Upper lobe of left lung (tissue), 6 donors: ENCODE measurements at regions not wholly inside any gene's neighbourhood (a gene's known extent, or its start where the extent isn't known, plus 50 kb on each side); places are given as distances from the start of the nearest gene placed in this dataset.

Experiments used
- ATAC-seq, 2 donors: fragments of 200-7000 bp; cut with Tn5 transposase; one replicate each; pipeline ENCODE4 v1.9.1; 2022; ENCODE audit warnings: mild to moderate bottlenecking in 2 of 2, moderate library complexity in 2 of 2; ENCODE audit not compliant: low FRiP score in 2 of 2
- DNase-seq, 2 donors: peaks; one replicate each; pipeline ENCODE4 v3.0.0-alpha.2; 2019 to 2020
- H3K27ac ChIP-seq, 4 donors: fragments of 200-600 bp; sonication (generic); one replicate each; pipeline ENCODE4 v1.5.1; 2016 to 2019
- H3K27me3 ChIP-seq, 4 donors: fragments of 200-600 bp; sonication (generic); one replicate each; pipeline ENCODE4 v1.5.1; 2017 to 2019
- H3K36me3 ChIP-seq, 4 donors: fragments of 200-600 bp; sonication (generic); one replicate each; pipeline ENCODE4 v1.5.1; 2016 to 2019
- H3K4me1 ChIP-seq, 4 donors: fragments of 200-600 bp; sonication (generic); one replicate each; pipeline ENCODE4 v1.5.1; 2018 to 2019
- H3K4me3 ChIP-seq, 4 donors: fragments of 200-600 bp; sonication (generic); one replicate each; pipeline ENCODE4 v1.5.1; 2017 to 2019; ENCODE audit warnings: mild to moderate bottlenecking in 2 of 4, moderate library complexity in 1 of 4
- H3K9me3 ChIP-seq, 4 donors: fragments of 200-600 bp; sonication (generic); one replicate each; pipeline ENCODE4 v1.5.1; 2018 to 2019
- EP300 ChIP-seq, 4 donors: sonication (generic); formaldehyde crosslinking; IDR thresholded peaks; one replicate each; pipeline ENCODE4 v1.5.1; 2017; ENCODE audit warnings: antibody characterized with exemption in 4 of 4, control low read depth in 2 of 4
- POLR2A ChIP-seq, 4 donors: fragments of 450-650 bp; IDR thresholded peaks; one replicate each; pipeline ENCODE4 v1.5.1; 2016 to 2017; ENCODE audit warnings: antibody characterized with exemption in 4 of 4, mild to moderate bottlenecking in 2 of 4
- POLR2AphosphoS5 ChIP-seq, 2 donors: sonication (generic); formaldehyde crosslinking; IDR thresholded peaks; one replicate each; pipeline ENCODE4 v1.5.1; 2017; ENCODE audit warnings: antibody characterized with exemption in 2 of 2
- WGBS, 2 donors: methylation state at CpG; one replicate each; pipeline ENCODE4 v1.1.5; 2017 to 2018; 5-methylcytosine and 5-hydroxymethylcytosine counted together
- TF ChIP-seq, protein P1 (sequence below), 6 experiments: fragments of 450-650 bp in 4 of 6; fragments of 200-600 bp in 2 of 6; sonication (generic) in 2 of 6; IDR thresholded peaks; one replicate each; pipeline ENCODE4 v1.5.1; 2016 to 2019; ENCODE audit warnings: antibody characterized with exemption in 6 of 6
- donor health status: DM: no; HTN: no; CAD: no; lungs with moderate emphysema.
- donor health status: DM: no; HTN: yes; CAD: no; lungs with severe emphysema.

DNA sequence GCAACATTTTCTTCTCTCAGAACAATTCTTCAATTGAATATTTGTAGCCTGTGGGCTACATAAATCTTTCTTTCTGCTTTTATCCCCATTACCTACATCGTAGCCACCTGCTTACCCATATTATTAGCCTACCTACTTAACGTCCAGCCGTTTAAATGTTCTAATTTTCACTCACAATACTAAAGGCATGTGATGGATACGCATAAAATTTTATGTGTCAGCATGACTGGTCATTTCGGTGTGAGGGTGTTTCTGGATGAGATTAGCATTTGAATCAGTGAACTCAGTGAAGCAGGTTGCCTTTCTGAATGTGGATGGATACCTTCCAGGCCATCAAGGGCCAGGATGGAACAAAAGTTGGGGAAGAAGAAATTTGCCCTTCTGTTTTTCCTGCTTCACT, 1722.5 kb upstream of the ACO1 start:
- Histone ChIP-seq H3K27ac (no peak overlapping the region), H3K4me3 (no peak overlapping the region), H3K27me3 (no peaks in the 10 kb centered on the region), H3K9me3 (no peaks in the 10 kb centered on the region), H3K36me3 (no peaks in the 10 kb centered on the region), H3K4me1 (no peaks in the 10 kb centered on the region)
- TF ChIP-seq POLR2A (IDR thresholded peaks at IDR 0.05): no peak
- no peak for TF ChIP-seq POLR2AphosphoS5 (IDR thresholded peaks at IDR 0.05)
- TF ChIP-seq EP300 (IDR thresholded peaks at IDR 0.05): no peak
- TF ChIP-seq, protein P1, sequence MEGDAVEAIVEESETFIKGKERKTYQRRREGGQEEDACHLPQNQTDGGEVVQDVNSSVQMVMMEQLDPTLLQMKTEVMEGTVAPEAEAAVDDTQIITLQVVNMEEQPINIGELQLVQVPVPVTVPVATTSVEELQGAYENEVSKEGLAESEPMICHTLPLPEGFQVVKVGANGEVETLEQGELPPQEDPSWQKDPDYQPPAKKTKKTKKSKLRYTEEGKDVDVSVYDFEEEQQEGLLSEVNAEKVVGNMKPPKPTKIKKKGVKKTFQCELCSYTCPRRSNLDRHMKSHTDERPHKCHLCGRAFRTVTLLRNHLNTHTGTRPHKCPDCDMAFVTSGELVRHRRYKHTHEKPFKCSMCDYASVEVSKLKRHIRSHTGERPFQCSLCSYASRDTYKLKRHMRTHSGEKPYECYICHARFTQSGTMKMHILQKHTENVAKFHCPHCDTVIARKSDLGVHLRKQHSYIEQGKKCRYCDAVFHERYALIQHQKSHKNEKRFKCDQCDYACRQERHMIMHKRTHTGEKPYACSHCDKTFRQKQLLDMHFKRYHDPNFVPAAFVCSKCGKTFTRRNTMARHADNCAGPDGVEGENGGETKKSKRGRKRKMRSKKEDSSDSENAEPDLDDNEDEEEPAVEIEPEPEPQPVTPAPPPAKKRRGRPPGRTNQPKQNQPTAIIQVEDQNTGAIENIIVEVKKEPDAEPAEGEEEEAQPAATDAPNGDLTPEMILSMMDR (IDR thresholded peaks at IDR 0.05): no peak
- ATAC-seq: no peak
- WGBS, 2 donors: 69 to 74% methylated on average over 5 of the region's 5 CpGs
- no peak for DNase-seq

- DNase-seq (peak in 1 of 2 donors; percentile 27), ATAC-seq (no peak)
- Histone ChIP-seq H3K36me3 (no peaks in the 10 kb centered on the region), H3K4me3 (no peak overlapping the region), H3K4me1 (no peaks in the 10 kb centered on the region), H3K27ac (no peak overlapping the region), H3K27me3 (no peaks in the 10 kb centered on the region), H3K9me3 (no peaks in the 10 kb centered on the region)
- no peak for TF ChIP-seq POLR2AphosphoS5 (IDR thresholded peaks at IDR 0.05)
- no peak for TF ChIP-seq POLR2A (IDR thresholded peaks at IDR 0.05)
- TF ChIP-seq, protein P1 (IDR thresholded peaks at IDR 0.05): no peak
- no peak for TF ChIP-seq EP300 (IDR thresholded peaks at IDR 0.05)
- 87% methylated on average over 3 to 12 of the region's 13 CpGs for WGBS, 2 donors
These were observed 1713.5 kb upstream of the ACO1 start for GRCh38 chr9:30670805-30671562.

GRCh38 chr9:30673132-30673531, 1711.3 kb upstream of the ACO1 start:
- no peak for ATAC-seq
- DNase-seq: no peak
- Histone ChIP-seq H3K4me1 (no peaks in the 10 kb centered on the region), H3K4me3 (no peak overlapping the region), H3K36me3 (no peaks in the 10 kb centered on the region), H3K9me3 (no peaks in the 10 kb centered on the region), H3K27ac (no peak overlapping the region), H3K27me3 (no peaks in the 10 kb centered on the region)
- WGBS, 2 donors: 79 to 91% methylated on average over 1 of the region's 1 CpG
- TF ChIP-seq POLR2AphosphoS5 (IDR thresholded peaks at IDR 0.05): no peak
- TF ChIP-seq EP300 (IDR thresholded peaks at IDR 0.05): no peak
- no peak for TF ChIP-seq POLR2A (IDR thresholded peaks at IDR 0.05)
- TF ChIP-seq, protein P1 (IDR thresholded peaks at IDR 0.05): no peak

- no peaks in the 10 kb centered on the region for H3K36me3 ChIP-seq
- H3K27me3 ChIP-seq: no peaks in the 10 kb centered on the region
- H3K9me3 ChIP-seq: no peaks in the 10 kb centered on the region
- 59 to 62% methylated on average over 1 of the region's 1 CpG for WGBS, 2 donors
- TF ChIP-seq EP300 (IDR thresholded peaks at IDR 0.05) (no peak), POLR2A (IDR thresholded peaks at IDR 0.05) (no peak)
- TF ChIP-seq, protein P1 (IDR thresholded peaks at IDR 0.05): no peak
- no peak overlapping the region for H3K4me3 ChIP-seq
- no peak for ATAC-seq
- DNase-seq: no peak
- H3K27ac ChIP-seq: no peak overlapping the region
- H3K4me1 ChIP-seq: no peaks in the 10 kb centered on the region
These were observed 1707.8 kb upstream of the ACO1 start for GRCh38 chr9:30676651-30677050.

- DNase-seq: no peak
- 83 to 87% methylated on average over 1 of the region's 1 CpG for WGBS, 2 donors
- H3K9me3 ChIP-seq: no peaks in the 10 kb centered on the region
- TF ChIP-seq POLR2A (IDR thresholded peaks at IDR 0.05) (no peak), POLR2AphosphoS5 (IDR thresholded peaks at IDR 0.05) (no peak), EP300 (IDR thresholded peaks at IDR 0.05) (no peak)
- TF ChIP-seq, protein P1 (IDR thresholded peaks at IDR 0.05): no peak
- H3K27me3 ChIP-seq: no peaks in the 10 kb centered on the region
- no peak for ATAC-seq
- H3K4me3 ChIP-seq: no peak overlapping the region
- no peaks in the 10 kb centered on the region for H3K4me1 ChIP-seq
- no peaks in the 10 kb centered on the region for H3K36me3 ChIP-seq
- H3K27ac ChIP-seq: no peak overlapping the region
These were observed 1707.2 kb upstream of the ACO1 start for GRCh38 chr9:30677221-30677620.
